ENCODE measurements at regions not wholly inside any gene's neighbourhood (a gene's known extent, or its start where the extent isn't known, plus 50 kb on each side); places are given as distances from the start of the nearest gene placed in this dataset.

GRCh38 chr18:39454866-39455265, 1889.3 kb upstream of the CELF4 start:
- no peak for TF ChIP-seq ZNF274 (IDR thresholded peaks at IDR 0.05; ENCODE audit: low read depth, low read length)
- no peak for TF ChIP-seq SUZ12 (IDR thresholded peaks at IDR 0.05; ENCODE audit: extremely low read depth, insufficient read depth, insufficient read length)
- TF ChIP-seq YY1 (IDR thresholded peaks at IDR 0.05; ENCODE audit: insufficient read depth, insufficient read length): no peak

Data from NT2/D1 (cell line).